ENCODE measurements at regions not wholly inside any gene's neighbourhood (a gene's known extent, or its start where the extent isn't known, plus 50 kb on each side); places are given as distances from the start of the nearest gene placed in this dataset.

- TF ChIP-seq REST (IDR thresholded peaks at IDR 0.05; ENCODE audit: low read depth, low read length) (no peak), RAD51 (IDR thresholded peaks at IDR 0.05) (no peak), NRF1 (conservative IDR thresholded peaks at IDR 0.05; ENCODE audit: low read depth, low read length) (no peak), NR2F1 (conservative IDR thresholded peaks at IDR 0.05) (no peak), SUPT20H (IDR thresholded peaks at IDR 0.05; ENCODE audit: borderline replicate concordance, control insufficient read depth, low read depth, low read length) (no peak), LARP7 (IDR thresholded peaks at IDR 0.05) (no peak), CBFB (IDR thresholded peaks at IDR 0.05; ENCODE audit: low read depth) (no peak), ZZZ3 (IDR thresholded peaks at IDR 0.05; ENCODE audit: control insufficient read depth, insufficient read length, low read depth) (no peak), SP1 (IDR thresholded peaks at IDR 0.05; ENCODE audit: low read depth, low read length) (no peak), EP300 (IDR thresholded peaks at IDR 0.05; ENCODE audit: borderline replicate concordance in 1 of 2, control insufficient read depth in 1 of 2, low read depth in 2 of 2, low read length in 2 of 2) (no peak), ATF3 (IDR thresholded peaks at IDR 0.05; ENCODE audit: borderline replicate concordance, extremely low read depth, low read depth, low read length) (no peak), RFX5 (IDR thresholded peaks at IDR 0.05; ENCODE audit: low read depth, low read length) (no peak), BMI1 (IDR thresholded peaks at IDR 0.05; ENCODE audit: borderline replicate concordance) (no peak), PBX3 (IDR thresholded peaks at IDR 0.05; ENCODE audit: insufficient replicate concordance, low read depth, low read length) (no peak), BHLHE40 (IDR thresholded peaks at IDR 0.05; ENCODE audit: borderline replicate concordance in 1 of 2, low read depth in 2 of 2, low read length in 1 of 2) (no peak), EED (IDR thresholded peaks at IDR 0.05; ENCODE audit: low read depth) (no peak), CEBPB (IDR thresholded peaks at IDR 0.05; ENCODE audit: borderline replicate concordance in 1 of 2, low read depth in 2 of 2, low read length in 2 of 2) (no peak)
These were observed 334.2 kb downstream of the ATXN7L3B start (continued) for GRCh38 chr12:74871817-74872216.
